Progenitor cell of endocrine pancreas (in vitro differentiated cells): ENCODE measurements at regions not wholly inside any gene's neighbourhood (a gene's known extent, or its start where the extent isn't known, plus 50 kb on each side); places are given as distances from the start of the nearest gene placed in this dataset.

ENCODE experiments used
- DNase-seq: peaks from one replicate; pipeline ENCODE4 v3.0.0; 2021; ENCODE audit warnings: low spot score; ENCODE audit not compliant: unreplicated experiment
- H3K27ac Mint-ChIP-seq: 2 replicates; pipeline ENCODE4 v1.8.0; 2021; ENCODE audit warnings: mild to moderate bottlenecking, moderate library complexity, mixed read lengths
- H3K27me3 Mint-ChIP-seq: 2 replicates; pipeline ENCODE4 v1.8.0; 2021; ENCODE audit warnings: mixed read lengths
- H3K36me3 Mint-ChIP-seq: 2 replicates; pipeline ENCODE4 v1.8.0; 2022; ENCODE audit warnings: mixed read lengths; ENCODE audit not compliant: insufficient read depth
- H3K4me1 Mint-ChIP-seq: 2 replicates; pipeline ENCODE4 v1.8.0; 2021; ENCODE audit warnings: low read depth, mixed read lengths
- H3K4me3 Mint-ChIP-seq: 2 replicates; pipeline ENCODE4 v1.8.0; 2021; ENCODE audit warnings: low read depth, mild to moderate bottlenecking, moderate library complexity, mixed read lengths
- H3K9me3 Mint-ChIP-seq: 2 replicates; pipeline ENCODE4 v1.8.0; 2021; ENCODE audit warnings: low read depth, mixed read lengths
- CTCF ChIP-seq: fragments of 200-600 bp; sonication (generic); IDR thresholded peaks from one replicate; pipeline ENCODE4 v1.5.0; 2021; ENCODE audit warnings: antibody characterized with exemption, mild to moderate bottlenecking; ENCODE audit not compliant: unreplicated experiment

- no peak overlapping the region for H3K4me3 Mint-ChIP-seq
- H3K4me1 Mint-ChIP-seq, result peaks cover 27% of the 10 kb centered on the region
- no peaks in the 10 kb centered on the region for H3K27me3 Mint-ChIP-seq
- H3K36me3 Mint-ChIP-seq, result no peaks in the 10 kb centered on the region
- H3K9me3 Mint-ChIP-seq, result no peaks in the 10 kb centered on the region
- TF ChIP-seq CTCF, result no peak
- peak overlapping the region; percentile 2 for H3K27ac Mint-ChIP-seq
- DNase-seq, result no peak
These were observed 113.6 kb upstream of the GADD45A start for GRCh38 chr1:67571406-67571805.

GRCh38 chr1:67571901-67572593 is 113.0 kb upstream of the GADD45A start:
- H3K27me3 Mint-ChIP-seq, result no peaks in the 10 kb centered on the region
- no peaks in the 10 kb centered on the region for H3K36me3 Mint-ChIP-seq
- H3K27ac Mint-ChIP-seq, result no peak overlapping the region
- no peak for DNase-seq
- peaks cover 27% of the 10 kb centered on the region for H3K4me1 Mint-ChIP-seq
- no peaks in the 10 kb centered on the region for H3K9me3 Mint-ChIP-seq
- no peak for TF ChIP-seq CTCF
- no peak overlapping the region for H3K4me3 Mint-ChIP-seq

- peaks cover 27% of the 10 kb centered on the region for H3K4me1 Mint-ChIP-seq
- no peaks in the 10 kb centered on the region for H3K27me3 Mint-ChIP-seq
- no peak overlapping the region for H3K4me3 Mint-ChIP-seq
- no peak overlapping the region for H3K27ac Mint-ChIP-seq
- TF ChIP-seq CTCF, result no peak
- no peak for DNase-seq
- H3K36me3 Mint-ChIP-seq, result no peaks in the 10 kb centered on the region
- H3K9me3 Mint-ChIP-seq, result no peaks in the 10 kb centered on the region
These were observed 112.3 kb upstream of the GADD45A start for GRCh38 chr1:67572594-67573221.

GRCh38 chr1:67573311-67573872 is 111.6 kb upstream of the GADD45A start:
- Mint-ChIP-seq H3K4me1 (peaks cover 31% of the 10 kb centered on the region), H3K4me3 (no peak overlapping the region), H3K9me3 (no peaks in the 10 kb centered on the region), H3K27me3 (no peaks in the 10 kb centered on the region), H3K36me3 (no peaks in the 10 kb centered on the region), H3K27ac (no peak overlapping the region)
- no peak for DNase-seq
- TF ChIP-seq CTCF, result no peak

GRCh38 chr1:67574221-67574620 is 110.8 kb upstream of the GADD45A start:
- no peaks in the 10 kb centered on the region for H3K9me3 Mint-ChIP-seq
- H3K27me3 Mint-ChIP-seq, result no peaks in the 10 kb centered on the region
- H3K36me3 Mint-ChIP-seq, result no peaks in the 10 kb centered on the region
- peaks cover 38% of the 10 kb centered on the region for H3K4me1 Mint-ChIP-seq
- no peak overlapping the region for H3K27ac Mint-ChIP-seq
- DNase-seq, result no peak
- no peak overlapping the region for H3K4me3 Mint-ChIP-seq
- no peak for TF ChIP-seq CTCF
